SU-DHL-6 (cell line): ENCODE measurements at regions not wholly inside any gene's neighbourhood (a gene's known extent, or its start where the extent isn't known, plus 50 kb on each side); places are given as distances from the start of the nearest gene placed in this dataset.

Experiments
- CTCF ChIP-seq: fragments of 200-600 bp; sonication (generic); IDR thresholded peaks from one replicate; pipeline ENCODE4 v1.5.1; 2017; ENCODE audit warnings: antibody characterized with exemption, mild to moderate bottlenecking, low read length, moderate library complexity; ENCODE audit not compliant: insufficient read depth, poor library complexity, severe bottlenecking
- EZH2phosphoT487 ChIP-seq: fragments of 200-600 bp; sonication (generic), shearing (Covaris generic); conservative IDR thresholded peaks from 2 replicates; pipeline ENCODE4 v1.6.1; 2018; ENCODE audit warnings: mild to moderate bottlenecking, antibody characterized with exemption, low read length, moderate library complexity, mixed read lengths

GRCh38 chr16:85330006-85330693 is 217.9 kb upstream of the CIBAR2 start:
- TF ChIP-seq EZH2phosphoT487 = no peak
- TF ChIP-seq CTCF = no peak
